Esophagus squamous epithelium (tissue), 4 donors: ENCODE measurements at regions not wholly inside any gene's neighbourhood (a gene's known extent, or its start where the extent isn't known, plus 50 kb on each side); places are given as distances from the start of the nearest gene placed in this dataset.

Experiments used
- POLR2A ChIP-seq, 4 donors: fragments of 450-650 bp; IDR thresholded peaks; one replicate each; pipeline ENCODE4 v1.6.1; 2017; ENCODE audit warnings: antibody characterized with exemption in 4 of 4, mild to moderate bottlenecking in 4 of 4, moderate library complexity in 3 of 4
- TF ChIP-seq, protein P1 (sequence below), 6 experiments: fragments of 450-650 bp in 4 of 6; fragments of 200-600 bp in 2 of 6; sonication (generic) in 2 of 6; IDR thresholded peaks; one replicate each; pipeline ENCODE4 v1.5.1; 2016 to 2019; ENCODE audit warnings: antibody characterized with exemption in 6 of 6, mild to moderate bottlenecking in 4 of 6, moderate library complexity in 4 of 6

DNA sequence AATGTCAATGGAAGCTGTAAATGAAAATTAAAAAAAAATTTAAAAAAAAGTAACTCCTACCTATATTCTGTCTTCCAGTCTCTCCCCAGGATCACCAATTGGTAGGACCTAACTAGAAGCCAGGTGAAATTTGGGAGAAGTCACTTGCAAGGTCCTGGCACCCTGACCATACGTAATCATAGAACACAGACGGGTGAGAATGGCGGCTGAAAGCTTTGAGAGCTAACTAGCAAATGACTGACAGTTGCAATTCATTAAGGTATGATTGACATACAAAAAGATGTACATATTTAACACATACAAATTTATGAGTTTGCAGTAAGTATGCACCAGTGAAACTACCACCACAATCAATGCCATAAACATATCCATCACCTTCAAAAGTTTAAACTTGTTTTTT, 372.7 kb upstream of the PSMD7 start:
- TF ChIP-seq, protein P1, sequence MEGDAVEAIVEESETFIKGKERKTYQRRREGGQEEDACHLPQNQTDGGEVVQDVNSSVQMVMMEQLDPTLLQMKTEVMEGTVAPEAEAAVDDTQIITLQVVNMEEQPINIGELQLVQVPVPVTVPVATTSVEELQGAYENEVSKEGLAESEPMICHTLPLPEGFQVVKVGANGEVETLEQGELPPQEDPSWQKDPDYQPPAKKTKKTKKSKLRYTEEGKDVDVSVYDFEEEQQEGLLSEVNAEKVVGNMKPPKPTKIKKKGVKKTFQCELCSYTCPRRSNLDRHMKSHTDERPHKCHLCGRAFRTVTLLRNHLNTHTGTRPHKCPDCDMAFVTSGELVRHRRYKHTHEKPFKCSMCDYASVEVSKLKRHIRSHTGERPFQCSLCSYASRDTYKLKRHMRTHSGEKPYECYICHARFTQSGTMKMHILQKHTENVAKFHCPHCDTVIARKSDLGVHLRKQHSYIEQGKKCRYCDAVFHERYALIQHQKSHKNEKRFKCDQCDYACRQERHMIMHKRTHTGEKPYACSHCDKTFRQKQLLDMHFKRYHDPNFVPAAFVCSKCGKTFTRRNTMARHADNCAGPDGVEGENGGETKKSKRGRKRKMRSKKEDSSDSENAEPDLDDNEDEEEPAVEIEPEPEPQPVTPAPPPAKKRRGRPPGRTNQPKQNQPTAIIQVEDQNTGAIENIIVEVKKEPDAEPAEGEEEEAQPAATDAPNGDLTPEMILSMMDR (IDR thresholded peaks at IDR 0.05) = no peak
- no peak for TF ChIP-seq POLR2A (IDR thresholded peaks at IDR 0.05)
